ENCODE measurements at regions not wholly inside any gene's neighbourhood (a gene's known extent, or its start where the extent isn't known, plus 50 kb on each side); places are given as distances from the start of the nearest gene placed in this dataset.

GRCh38 chr12:89243771-89244170 lies 108.5 kb downstream of the DUSP6 start:
- H3K4me1 ChIP-seq (ENCODE audit: control insufficient read depth, insufficient read depth, low read length) = peaks cover 32% of the 10 kb centered on the region
- no peak overlapping the region for H3K27ac ChIP-seq (ENCODE audit: low read depth, low read length)
- H3K27me3 ChIP-seq (ENCODE audit: control insufficient read depth, insufficient read depth, low read length) = peaks cover 37% of the 10 kb centered on the region
- H3K9me3 ChIP-seq (ENCODE audit: control insufficient read depth, insufficient read depth, low read depth, low read length) = peaks cover 3% of the 10 kb centered on the region; the same call in 1 of the 2 replicates
- no peak overlapping the region for H3K9ac ChIP-seq (ENCODE audit: low read length)
- H3K36me3 ChIP-seq (ENCODE audit: control insufficient read depth, insufficient read depth, low read length) = no peaks in the 10 kb centered on the region
- no peak overlapping the region for H3K4me3 ChIP-seq (ENCODE audit: low read depth, low read length)

GRCh38 chr12:89239534-89239933 lies 112.8 kb downstream of the DUSP6 start:
- Histone ChIP-seq H3K9me3 (ENCODE audit: control insufficient read depth, insufficient read depth, low read depth, low read length) (peaks cover 3% of the 10 kb centered on the region; the same call in 1 of the 2 replicates), H3K4me1 (ENCODE audit: control insufficient read depth, insufficient read depth, low read length) (peaks cover 13% of the 10 kb centered on the region), H3K27ac (ENCODE audit: low read depth, low read length) (no peak overlapping the region), H3K4me3 (ENCODE audit: low read depth, low read length) (no peak overlapping the region), H3K9ac (ENCODE audit: low read length) (no peak overlapping the region), H3K27me3 (ENCODE audit: control insufficient read depth, insufficient read depth, low read length) (peaks cover 12% of the 10 kb centered on the region), H3K36me3 (ENCODE audit: control insufficient read depth, insufficient read depth, low read length) (no peaks in the 10 kb centered on the region)

- Histone ChIP-seq H3K27ac (ENCODE audit: low read depth, low read length) (no peak overlapping the region), H3K9ac (ENCODE audit: low read length) (no peak overlapping the region), H3K27me3 (ENCODE audit: control insufficient read depth, insufficient read depth, low read length) (peaks cover 3% of the 10 kb centered on the region; the same call in 1 of the 2 replicates), H3K4me1 (ENCODE audit: control insufficient read depth, insufficient read depth, low read length) (peaks cover 8% of the 10 kb centered on the region; the same call in 1 of the 2 replicates), H3K4me3 (ENCODE audit: low read depth, low read length) (no peak overlapping the region), H3K36me3 (ENCODE audit: control insufficient read depth, insufficient read depth, low read length) (no peaks in the 10 kb centered on the region), H3K9me3 (ENCODE audit: control insufficient read depth, insufficient read depth, low read depth, low read length) (peaks cover 3% of the 10 kb centered on the region; the same call in 1 of the 2 replicates)
Observed at GRCh38 chr12:89238593-89238992, 113.7 kb downstream of the DUSP6 start.

- no peak overlapping the region for H3K9ac ChIP-seq (ENCODE audit: low read length)
- no peaks in the 10 kb centered on the region for H3K36me3 ChIP-seq (ENCODE audit: control insufficient read depth, insufficient read depth, low read length)
- no peak overlapping the region for H3K27ac ChIP-seq (ENCODE audit: low read depth, low read length)
- no peaks in the 10 kb centered on the region for H3K27me3 ChIP-seq (ENCODE audit: control insufficient read depth, insufficient read depth, low read length)
- peaks cover 8% of the 10 kb centered on the region; the same call in 1 of the 2 replicates for H3K4me1 ChIP-seq (ENCODE audit: control insufficient read depth, insufficient read depth, low read length)
- H3K4me3 ChIP-seq (ENCODE audit: low read depth, low read length) = no peak overlapping the region
- H3K9me3 ChIP-seq (ENCODE audit: control insufficient read depth, insufficient read depth, low read depth, low read length) = peaks cover 3% of the 10 kb centered on the region; the same call in 1 of the 2 replicates
Observed at GRCh38 chr12:89237763-89238162, 114.5 kb downstream of the DUSP6 start.

GRCh38 chr12:89236748-89237383 lies 115.4 kb downstream of the DUSP6 start:
- Histone ChIP-seq H3K36me3 (ENCODE audit: control insufficient read depth, insufficient read depth, low read length) (no peaks in the 10 kb centered on the region), H3K27ac (ENCODE audit: low read depth, low read length) (no peak overlapping the region), H3K4me3 (ENCODE audit: low read depth, low read length) (no peak overlapping the region), H3K9me3 (ENCODE audit: control insufficient read depth, insufficient read depth, low read depth, low read length) (peaks cover 3% of the 10 kb centered on the region; the same call in 1 of the 2 replicates), H3K4me1 (ENCODE audit: control insufficient read depth, insufficient read depth, low read length) (peaks cover 8% of the 10 kb centered on the region; the same call in 1 of the 2 replicates), H3K9ac (ENCODE audit: low read length) (no peak overlapping the region), H3K27me3 (ENCODE audit: control insufficient read depth, insufficient read depth, low read length) (no peaks in the 10 kb centered on the region)

GRCh38 chr12:89236237-89236636 lies 116.1 kb downstream of the DUSP6 start:
- no peaks in the 10 kb centered on the region for H3K27me3 ChIP-seq (ENCODE audit: control insufficient read depth, insufficient read depth, low read length)
- no peak overlapping the region for H3K4me3 ChIP-seq (ENCODE audit: low read depth, low read length)
- peaks cover 1% of the 10 kb centered on the region; the same call in 1 of the 2 replicates for H3K9me3 ChIP-seq (ENCODE audit: control insufficient read depth, insufficient read depth, low read depth, low read length)
- no peaks in the 10 kb centered on the region for H3K36me3 ChIP-seq (ENCODE audit: control insufficient read depth, insufficient read depth, low read length)
- H3K9ac ChIP-seq (ENCODE audit: low read length) = no peak overlapping the region
- peaks cover 8% of the 10 kb centered on the region; the same call in 1 of the 2 replicates for H3K4me1 ChIP-seq (ENCODE audit: control insufficient read depth, insufficient read depth, low read length)
- no peak overlapping the region for H3K27ac ChIP-seq (ENCODE audit: low read depth, low read length)

- Histone ChIP-seq H3K9ac (ENCODE audit: low read length) (no peak overlapping the region), H3K4me1 (ENCODE audit: control insufficient read depth, insufficient read depth, low read length) (peaks cover 8% of the 10 kb centered on the region; the same call in 1 of the 2 replicates), H3K36me3 (ENCODE audit: control insufficient read depth, insufficient read depth, low read length) (no peaks in the 10 kb centered on the region), H3K27ac (ENCODE audit: low read depth, low read length) (no peak overlapping the region), H3K9me3 (ENCODE audit: control insufficient read depth, insufficient read depth, low read depth, low read length) (no peaks in the 10 kb centered on the region), H3K27me3 (ENCODE audit: control insufficient read depth, insufficient read depth, low read length) (no peaks in the 10 kb centered on the region), H3K4me3 (ENCODE audit: low read depth, low read length) (no peak overlapping the region)
Observed at GRCh38 chr12:89235189-89235993, 116.9 kb downstream of the DUSP6 start.

- Histone ChIP-seq H3K9me3 (ENCODE audit: control insufficient read depth, insufficient read depth, low read depth, low read length) (no peaks in the 10 kb centered on the region), H3K27me3 (ENCODE audit: control insufficient read depth, insufficient read depth, low read length) (no peaks in the 10 kb centered on the region), H3K9ac (ENCODE audit: low read length) (no peak overlapping the region), H3K4me3 (ENCODE audit: low read depth, low read length) (no peak overlapping the region), H3K27ac (ENCODE audit: low read depth, low read length) (no peak overlapping the region), H3K36me3 (ENCODE audit: control insufficient read depth, insufficient read depth, low read length) (no peaks in the 10 kb centered on the region), H3K4me1 (ENCODE audit: control insufficient read depth, insufficient read depth, low read length) (peaks cover 8% of the 10 kb centered on the region; the same call in 1 of the 2 replicates)
Observed at GRCh38 chr12:89234324-89235114, 117.8 kb downstream of the DUSP6 start.

- no peak overlapping the region for H3K9ac ChIP-seq (ENCODE audit: low read length)
- no peak overlapping the region for H3K27ac ChIP-seq (ENCODE audit: low read depth, low read length)
- H3K4me1 ChIP-seq (ENCODE audit: control insufficient read depth, insufficient read depth, low read length) = peaks cover 8% of the 10 kb centered on the region; the same call in 1 of the 2 replicates
- H3K36me3 ChIP-seq (ENCODE audit: control insufficient read depth, insufficient read depth, low read length) = no peaks in the 10 kb centered on the region
- H3K4me3 ChIP-seq (ENCODE audit: low read depth, low read length) = no peak overlapping the region
- no peaks in the 10 kb centered on the region for H3K27me3 ChIP-seq (ENCODE audit: control insufficient read depth, insufficient read depth, low read length)
- no peaks in the 10 kb centered on the region for H3K9me3 ChIP-seq (ENCODE audit: control insufficient read depth, insufficient read depth, low read depth, low read length)
Observed at GRCh38 chr12:89231686-89232085, 120.6 kb downstream of the DUSP6 start.

- H3K27me3 ChIP-seq (ENCODE audit: control insufficient read depth, insufficient read depth, low read length) = no peaks in the 10 kb centered on the region
- H3K9ac ChIP-seq (ENCODE audit: low read length) = no peak overlapping the region
- no peak overlapping the region for H3K27ac ChIP-seq (ENCODE audit: low read depth, low read length)
- no peak overlapping the region for H3K4me3 ChIP-seq (ENCODE audit: low read depth, low read length)
- H3K36me3 ChIP-seq (ENCODE audit: control insufficient read depth, insufficient read depth, low read length) = no peaks in the 10 kb centered on the region
- peaks cover 10% of the 10 kb centered on the region for H3K4me1 ChIP-seq (ENCODE audit: control insufficient read depth, insufficient read depth, low read length)
- no peaks in the 10 kb centered on the region for H3K9me3 ChIP-seq (ENCODE audit: control insufficient read depth, insufficient read depth, low read depth, low read length)
Observed at GRCh38 chr12:89230376-89231315, 121.7 kb downstream of the DUSP6 start.
